GM10266 (cell line): ENCODE measurements at regions not wholly inside any gene's neighbourhood (a gene's known extent, or its start where the extent isn't known, plus 50 kb on each side); places are given as distances from the start of the nearest gene placed in this dataset.
A peak's percentile ranks its signal among the peaks of the same experiment; 100 is the strongest.

Source experiments
- DNase-seq: peaks from one replicate; pipeline ENCODE4 v3.0.0; 2012; ENCODE audit errors: extremely low spot score
- CTCF ChIP-seq: IDR thresholded peaks from 2 replicates; pipeline ENCODE4 v1.5.1; 2012; ENCODE audit warnings: mild to moderate bottlenecking, low read depth; ENCODE audit not compliant: control insufficient read depth, insufficient read depth; ENCODE audit errors: missing control alignments

- DNase-seq, result no peak
- TF ChIP-seq CTCF, result no peak
Measured at GRCh38 chr20:7080472-7080871, 313.0 kb downstream of the BMP2 start.

GRCh38 chr20:7085467-7085866 lies 318.0 kb downstream of the BMP2 start:
- no peak for TF ChIP-seq CTCF
- no peak for DNase-seq

GRCh38 chr20:7087803-7088202 lies 320.3 kb downstream of the BMP2 start:
- TF ChIP-seq CTCF, result no peak

GRCh38 chr20:7090001-7090400 lies 322.5 kb downstream of the BMP2 start:
- no peak for TF ChIP-seq CTCF
- DNase-seq, result no peak

More at GRCh38 chr20:7087803-7088202, 320.3 kb downstream of the BMP2 start:
- DNase-seq, result no peak

- no peak for TF ChIP-seq CTCF
- no peak for DNase-seq
Measured at GRCh38 chr20:7090811-7091210, 323.3 kb downstream of the BMP2 start.

- no peak for TF ChIP-seq CTCF
- no peak for DNase-seq
Measured at GRCh38 chr20:7091655-7092054, 324.2 kb downstream of the BMP2 start.

- TF ChIP-seq CTCF, result peak; percentile 46
Measured at GRCh38 chr20:7094438-7094997, 327.0 kb downstream of the BMP2 start.

More at GRCh38 chr20:7094438-7094997, 327.0 kb downstream of the BMP2 start:
- DNase-seq, result no peak
